ENCODE measurements at regions not wholly inside any gene's neighbourhood (a gene's known extent, or its start where the extent isn't known, plus 50 kb on each side); places are given as distances from the start of the nearest gene placed in this dataset.

DNA sequence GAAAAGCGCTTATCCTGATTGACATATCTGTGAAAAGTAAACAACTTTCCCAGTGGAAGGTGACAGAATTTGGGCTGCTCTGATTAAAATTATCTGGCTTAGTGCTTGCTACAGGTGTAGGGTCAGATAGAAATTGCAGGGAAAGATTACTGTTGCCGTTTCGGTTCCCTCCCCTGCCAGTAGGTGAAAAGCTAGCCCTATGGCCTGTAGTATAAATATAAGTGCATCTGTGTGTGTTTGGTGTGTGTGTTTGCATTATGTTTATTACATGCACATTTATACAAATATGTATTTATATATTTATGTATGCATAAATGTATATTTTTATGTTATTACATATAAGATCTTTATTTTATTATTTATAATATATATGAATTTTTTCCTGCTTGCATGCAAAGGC lies 72.3 kb upstream of the VOPP1 start:
- Histone ChIP-seq H3K27ac (ENCODE audit: extremely low read depth, low read depth, low read length) (no peak overlapping the region), H3K9me3 (ENCODE audit: control insufficient read depth, insufficient read depth, low read depth, low read length) (no peaks in the 10 kb centered on the region), H3K4me3 (ENCODE audit: low read depth, low read length) (no peak overlapping the region), H3K36me3 (ENCODE audit: control insufficient read depth in 2 of 2, insufficient read depth in 1 of 2, low read length in 2 of 2) (no peaks in the 10 kb centered on the region), H3K4me1 (ENCODE audit: control insufficient read depth, insufficient read depth, low read length) (no peaks in the 10 kb centered on the region)
- ChIA-PET POLR2A (no interaction called here), CTCF (no interaction called here)
- TF ChIP-seq ZSCAN30 (tag by site-specific recombination; IDR thresholded peaks at IDR 0.05) = no peak
- TF ChIP-seq ZNF629 (tag by site-specific recombination; IDR thresholded peaks at IDR 0.05) = no peak
- TF ChIP-seq, protein P1, sequence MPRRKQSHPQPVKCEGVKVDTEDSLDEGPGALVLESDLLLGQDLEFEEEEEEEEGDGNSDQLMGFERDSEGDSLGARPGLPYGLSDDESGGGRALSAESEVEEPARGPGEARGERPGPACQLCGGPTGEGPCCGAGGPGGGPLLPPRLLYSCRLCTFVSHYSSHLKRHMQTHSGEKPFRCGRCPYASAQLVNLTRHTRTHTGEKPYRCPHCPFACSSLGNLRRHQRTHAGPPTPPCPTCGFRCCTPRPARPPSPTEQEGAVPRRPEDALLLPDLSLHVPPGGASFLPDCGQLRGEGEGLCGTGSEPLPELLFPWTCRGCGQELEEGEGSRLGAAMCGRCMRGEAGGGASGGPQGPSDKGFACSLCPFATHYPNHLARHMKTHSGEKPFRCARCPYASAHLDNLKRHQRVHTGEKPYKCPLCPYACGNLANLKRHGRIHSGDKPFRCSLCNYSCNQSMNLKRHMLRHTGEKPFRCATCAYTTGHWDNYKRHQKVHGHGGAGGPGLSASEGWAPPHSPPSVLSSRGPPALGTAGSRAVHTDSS (tag by site-specific recombination; IDR thresholded peaks at IDR 0.05) = no peak
- no peak for TF ChIP-seq ZNF600 (tag by site-specific recombination; IDR thresholded peaks at IDR 0.05)
- no peak for TF ChIP-seq ZNF433 (tag by site-specific recombination; IDR thresholded peaks at IDR 0.05; ENCODE audit: low read depth)
- TF ChIP-seq KLF8 (tag by site-specific recombination; IDR thresholded peaks at IDR 0.05) = no peak
- TF ChIP-seq ZFHX2 (tag by site-specific recombination; conservative IDR thresholded peaks at IDR 0.05) = no peak
- no peak for TF ChIP-seq ZNF138 (tag by site-specific recombination; IDR thresholded peaks at IDR 0.05; ENCODE audit: borderline replicate concordance)
- TF ChIP-seq, protein P2, sequence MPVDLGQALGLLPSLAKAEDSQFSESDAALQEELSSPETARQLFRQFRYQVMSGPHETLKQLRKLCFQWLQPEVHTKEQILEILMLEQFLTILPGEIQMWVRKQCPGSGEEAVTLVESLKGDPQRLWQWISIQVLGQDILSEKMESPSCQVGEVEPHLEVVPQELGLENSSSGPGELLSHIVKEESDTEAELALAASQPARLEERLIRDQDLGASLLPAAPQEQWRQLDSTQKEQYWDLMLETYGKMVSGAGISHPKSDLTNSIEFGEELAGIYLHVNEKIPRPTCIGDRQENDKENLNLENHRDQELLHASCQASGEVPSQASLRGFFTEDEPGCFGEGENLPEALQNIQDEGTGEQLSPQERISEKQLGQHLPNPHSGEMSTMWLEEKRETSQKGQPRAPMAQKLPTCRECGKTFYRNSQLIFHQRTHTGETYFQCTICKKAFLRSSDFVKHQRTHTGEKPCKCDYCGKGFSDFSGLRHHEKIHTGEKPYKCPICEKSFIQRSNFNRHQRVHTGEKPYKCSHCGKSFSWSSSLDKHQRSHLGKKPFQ (tag by site-specific recombination; IDR thresholded peaks at IDR 0.05) = no peak
- no peak for TF ChIP-seq ZNF23 (tag by site-specific recombination; IDR thresholded peaks at IDR 0.05; ENCODE audit: borderline replicate concordance)
- TF ChIP-seq ZNF549 (tag by site-specific recombination; IDR thresholded peaks at IDR 0.05) = no peak
- no peak for TF ChIP-seq ZNF302 (tag by site-specific recombination; IDR thresholded peaks at IDR 0.05; ENCODE audit: low read depth)

DNA sequence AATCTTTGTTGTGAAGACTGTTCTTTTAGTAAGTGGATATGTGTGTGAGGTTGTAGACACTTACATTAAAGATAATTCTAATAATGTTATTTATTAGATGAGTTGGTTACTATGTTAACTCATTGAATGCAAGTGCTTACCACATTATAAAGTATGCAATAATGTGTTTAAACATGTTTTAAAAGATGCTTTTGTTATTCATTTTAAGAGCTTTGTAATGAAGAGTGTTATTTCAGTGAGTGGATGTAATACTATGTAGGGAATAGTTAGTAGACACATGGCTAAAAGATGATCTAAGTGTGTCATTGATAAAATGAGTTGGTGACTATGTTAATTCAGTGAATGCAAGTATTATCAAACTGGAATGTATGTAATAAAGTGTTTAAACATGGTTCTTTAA lies 70.0 kb upstream of the VOPP1 start:
- Histone ChIP-seq H3K9me3 (ENCODE audit: control insufficient read depth, insufficient read depth, low read depth, low read length) (no peaks in the 10 kb centered on the region), H3K4me3 (ENCODE audit: low read depth, low read length) (no peak overlapping the region), H3K4me1 (ENCODE audit: control insufficient read depth, insufficient read depth, low read length) (no peaks in the 10 kb centered on the region), H3K36me3 (ENCODE audit: control insufficient read depth in 2 of 2, insufficient read depth in 1 of 2, low read length in 2 of 2) (no peaks in the 10 kb centered on the region), H3K27ac (ENCODE audit: extremely low read depth, low read depth, low read length) (no peak overlapping the region)
- CTCF ChIA-PET = interaction anchor here (0.6 to 2.1 kb wide), 3 partner anchors 431 to 883 kb away, joined by 3 to 8 read pairs (median 6); partner anchors contain the start of gene SEC61G
- POLR2A ChIA-PET = no interaction called here
- TF ChIP-seq ZNF239 (tag by site-specific recombination; IDR thresholded peaks at IDR 0.05) (no peak), ZNF529 (tag by site-specific recombination; IDR thresholded peaks at IDR 0.05; ENCODE audit: insufficient replicate concordance) (no peak), ZNF266 (tag by site-specific recombination; IDR thresholded peaks at IDR 0.05; ENCODE audit: low read depth) (no peak), OSR2 (tag by site-specific recombination; IDR thresholded peaks at IDR 0.05) (no peak), ZNF776 (tag by site-specific recombination; IDR thresholded peaks at IDR 0.05; ENCODE audit: borderline replicate concordance) (no peak), ZNF416 (tag by site-specific recombination; IDR thresholded peaks at IDR 0.05) (no peak)
- TF ChIP-seq, protein P3, sequence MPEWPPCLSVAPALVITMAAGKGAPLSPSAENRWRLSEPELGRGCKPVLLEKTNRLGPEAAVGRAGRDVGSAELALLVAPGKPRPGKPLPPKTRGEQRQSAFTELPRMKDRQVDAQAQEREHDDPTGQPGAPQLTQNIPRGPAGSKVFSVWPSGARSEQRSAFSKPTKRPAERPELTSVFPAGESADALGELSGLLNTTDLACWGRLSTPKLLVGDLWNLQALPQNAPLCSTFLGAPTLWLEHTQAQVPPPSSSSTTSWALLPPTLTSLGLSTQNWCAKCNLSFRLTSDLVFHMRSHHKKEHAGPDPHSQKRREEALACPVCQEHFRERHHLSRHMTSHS (tag by site-specific recombination; IDR thresholded peaks at IDR 0.05) = no peak

DNA sequence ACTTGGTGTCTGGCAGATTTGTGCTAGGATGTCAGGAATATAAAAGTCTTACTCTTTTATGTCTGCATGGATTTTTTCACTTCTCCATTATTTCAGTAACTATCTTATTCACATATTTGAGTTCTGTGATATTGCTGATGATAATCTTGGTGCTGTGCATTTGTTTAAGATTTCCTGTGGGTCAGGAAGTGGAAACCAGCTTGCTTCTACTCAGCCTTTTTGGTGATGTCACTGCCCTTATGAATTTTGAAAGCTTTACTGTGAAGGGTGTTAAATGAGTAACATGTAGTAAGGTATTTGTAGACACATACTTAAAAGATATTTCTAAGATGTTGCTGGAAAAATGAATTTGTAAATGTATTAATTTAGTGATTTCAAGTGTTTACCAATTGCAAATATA lies 69.5 kb upstream of the VOPP1 start:
- POLR2A ChIA-PET = interaction anchor here (1.0 kb wide), 1 partner anchor 323 kb away, joined by 3 read pairs; the partner anchor contains the start of gene NIPSNAP2
- CTCF ChIA-PET = interaction anchor here (0.5 to 2.5 kb wide), 19 partner anchors 8 to 459 kb away, joined by 3 to 22 read pairs (median 4); partner anchors contain the start of gene PSPH
- H3K4me3 ChIP-seq (ENCODE audit: low read depth, low read length) = no peak overlapping the region
- H3K27ac ChIP-seq (ENCODE audit: extremely low read depth, low read depth, low read length) = no peak overlapping the region
- H3K9me3 ChIP-seq (ENCODE audit: control insufficient read depth, insufficient read depth, low read depth, low read length) = no peaks in the 10 kb centered on the region
- no peaks in the 10 kb centered on the region for H3K4me1 ChIP-seq (ENCODE audit: control insufficient read depth, insufficient read depth, low read length)
- no peaks in the 10 kb centered on the region for H3K36me3 ChIP-seq (ENCODE audit: control insufficient read depth in 2 of 2, insufficient read depth in 1 of 2, low read length in 2 of 2)
- TF ChIP-seq ZNF248 (tag by site-specific recombination; IDR thresholded peaks at IDR 0.05) (no peak), ZBTB17 (tag by site-specific recombination; IDR thresholded peaks at IDR 0.05) (no peak), ZNF24 (tag by site-specific recombination; IDR thresholded peaks at IDR 0.05) (no peak), ZNF777 (tag by site-specific recombination; IDR thresholded peaks at IDR 0.05; ENCODE audit: borderline replicate concordance) (no peak), ZNF785 (tag by site-specific recombination; IDR thresholded peaks at IDR 0.05) (no peak), ZBTB1 (tag by site-specific recombination; IDR thresholded peaks at IDR 0.05) (no peak)
- TF ChIP-seq, protein P3 (tag by site-specific recombination; IDR thresholded peaks at IDR 0.05) = no peak
- TF ChIP-seq, protein P4, sequence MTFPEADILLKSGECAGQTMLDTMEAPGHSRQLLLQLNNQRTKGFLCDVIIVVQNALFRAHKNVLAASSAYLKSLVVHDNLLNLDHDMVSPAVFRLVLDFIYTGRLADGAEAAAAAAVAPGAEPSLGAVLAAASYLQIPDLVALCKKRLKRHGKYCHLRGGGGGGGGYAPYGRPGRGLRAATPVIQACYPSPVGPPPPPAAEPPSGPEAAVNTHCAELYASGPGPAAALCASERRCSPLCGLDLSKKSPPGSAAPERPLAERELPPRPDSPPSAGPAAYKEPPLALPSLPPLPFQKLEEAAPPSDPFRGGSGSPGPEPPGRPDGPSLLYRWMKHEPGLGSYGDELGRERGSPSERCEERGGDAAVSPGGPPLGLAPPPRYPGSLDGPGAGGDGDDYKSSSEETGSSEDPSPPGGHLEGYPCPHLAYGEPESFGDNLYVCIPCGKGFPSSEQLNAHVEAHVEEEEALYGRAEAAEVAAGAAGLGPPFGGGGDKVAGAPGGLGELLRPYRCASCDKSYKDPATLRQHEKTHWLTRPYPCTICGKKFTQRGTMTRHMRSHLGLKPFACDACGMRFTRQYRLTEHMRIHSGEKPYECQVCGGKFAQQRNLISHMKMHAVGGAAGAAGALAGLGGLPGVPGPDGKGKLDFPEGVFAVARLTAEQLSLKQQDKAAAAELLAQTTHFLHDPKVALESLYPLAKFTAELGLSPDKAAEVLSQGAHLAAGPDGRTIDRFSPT (tag by site-specific recombination; IDR thresholded peaks at IDR 0.05) = no peak
